ENCODE measurements at regions not wholly inside any gene's neighbourhood (a gene's known extent, or its start where the extent isn't known, plus 50 kb on each side); places are given as distances from the start of the nearest gene placed in this dataset.

- H3K4me3 ChIP-seq (ENCODE audit: low read length in 2 of 2): no peak overlapping the region
- ATAC-seq (ENCODE audit: low FRiP score) (no peak), DNase-seq (no peak)
- WGBS, 2 donors: 77 to 96% methylated on average over 5 of the region's 5 CpGs
- H3K27ac ChIP-seq (ENCODE audit: low read depth in 1 of 2, low read length in 2 of 2): no peak overlapping the region
- no peaks in the 10 kb centered on the region for H3K4me1 ChIP-seq (ENCODE audit: control insufficient read depth in 1 of 2, insufficient read depth in 2 of 2, low read length in 2 of 2)
- H3K36me3 ChIP-seq (ENCODE audit: control insufficient read depth in 1 of 2, insufficient read depth in 2 of 2, low read length in 1 of 2): no peaks in the 10 kb centered on the region
- H3K9me3 ChIP-seq (ENCODE audit: control insufficient read depth, low read length): no peaks in the 10 kb centered on the region
- intact Hi-C loops (cut with DNase I): no loop called here
- H3K27me3 ChIP-seq (ENCODE audit: control insufficient read depth in 1 of 2, insufficient read depth in 2 of 2, low read length in 1 of 2): no peaks in the 10 kb centered on the region
Observed at GRCh38 chr12:43154498-43155045, 397.4 kb downstream of the ADAMTS20 start.

- Histone ChIP-seq H3K4me1 (ENCODE audit: control insufficient read depth in 1 of 2, insufficient read depth in 2 of 2, low read length in 2 of 2) (no peaks in the 10 kb centered on the region), H3K4me3 (ENCODE audit: low read length in 2 of 2) (no peak overlapping the region), H3K27me3 (ENCODE audit: control insufficient read depth in 1 of 2, insufficient read depth in 2 of 2, low read length in 1 of 2) (no peaks in the 10 kb centered on the region), H3K9me3 (ENCODE audit: control insufficient read depth, low read length) (peaks cover 1% of the 10 kb centered on the region), H3K36me3 (ENCODE audit: control insufficient read depth in 1 of 2, insufficient read depth in 2 of 2, low read length in 1 of 2) (no peaks in the 10 kb centered on the region), H3K27ac (ENCODE audit: low read depth in 1 of 2, low read length in 2 of 2) (no peak overlapping the region)
- WGBS, 2 donors: 75 to 76% methylated on average over 4 of the region's 4 CpGs
- ATAC-seq (ENCODE audit: low FRiP score) (no peak), DNase-seq (no peak)
- intact Hi-C loops (cut with DNase I): no loop called here
Observed at GRCh38 chr12:43151441-43151981, 400.5 kb downstream of the ADAMTS20 start.

GRCh38 chr12:43148691-43149090, 403.3 kb downstream of the ADAMTS20 start:
- DNase-seq (no peak), ATAC-seq (ENCODE audit: low FRiP score) (no peak)
- intact Hi-C loops (cut with DNase I): no loop called here
- H3K27me3 ChIP-seq (ENCODE audit: control insufficient read depth in 1 of 2, insufficient read depth in 2 of 2, low read length in 1 of 2): no peaks in the 10 kb centered on the region
- no peaks in the 10 kb centered on the region for H3K36me3 ChIP-seq (ENCODE audit: control insufficient read depth in 1 of 2, insufficient read depth in 2 of 2, low read length in 1 of 2)
- no peak overlapping the region for H3K4me3 ChIP-seq (ENCODE audit: low read length in 2 of 2)
- no peak overlapping the region for H3K27ac ChIP-seq (ENCODE audit: low read depth in 1 of 2, low read length in 2 of 2)
- no peaks in the 10 kb centered on the region for H3K4me1 ChIP-seq (ENCODE audit: control insufficient read depth in 1 of 2, insufficient read depth in 2 of 2, low read length in 2 of 2)
- H3K9me3 ChIP-seq (ENCODE audit: control insufficient read depth, low read length): peaks cover 1% of the 10 kb centered on the region
- 88 to 92% methylated on average over 2 of the region's 2 CpGs for WGBS, 2 donors

- Histone ChIP-seq H3K4me3 (ENCODE audit: low read length in 2 of 2) (no peak overlapping the region), H3K27ac (ENCODE audit: low read depth in 1 of 2, low read length in 2 of 2) (no peak overlapping the region), H3K9me3 (ENCODE audit: control insufficient read depth, low read length) (peaks cover 1% of the 10 kb centered on the region), H3K27me3 (ENCODE audit: control insufficient read depth in 1 of 2, insufficient read depth in 2 of 2, low read length in 1 of 2) (no peaks in the 10 kb centered on the region), H3K36me3 (ENCODE audit: control insufficient read depth in 1 of 2, insufficient read depth in 2 of 2, low read length in 1 of 2) (no peaks in the 10 kb centered on the region), H3K4me1 (ENCODE audit: control insufficient read depth in 1 of 2, insufficient read depth in 2 of 2, low read length in 2 of 2) (no peaks in the 10 kb centered on the region)
- 86 to 92% methylated on average over 1 of the region's 1 CpG for WGBS, 2 donors
- intact Hi-C loops (cut with DNase I): no loop called here
- no peak for DNase-seq
- ATAC-seq (ENCODE audit: low FRiP score): no peak
Observed at GRCh38 chr12:43147878-43148277, 404.1 kb downstream of the ADAMTS20 start.

GRCh38 chr12:43145481-43145880, 406.5 kb downstream of the ADAMTS20 start:
- DNase-seq (no peak), ATAC-seq (ENCODE audit: low FRiP score) (no peak)
- Histone ChIP-seq H3K27ac (ENCODE audit: low read depth in 1 of 2, low read length in 2 of 2) (no peak overlapping the region), H3K9me3 (ENCODE audit: control insufficient read depth, low read length) (peaks cover 1% of the 10 kb centered on the region), H3K4me1 (ENCODE audit: control insufficient read depth in 1 of 2, insufficient read depth in 2 of 2, low read length in 2 of 2) (no peaks in the 10 kb centered on the region), H3K36me3 (ENCODE audit: control insufficient read depth in 1 of 2, insufficient read depth in 2 of 2, low read length in 1 of 2) (no peaks in the 10 kb centered on the region), H3K4me3 (ENCODE audit: low read length in 2 of 2) (no peak overlapping the region), H3K27me3 (ENCODE audit: control insufficient read depth in 1 of 2, insufficient read depth in 2 of 2, low read length in 1 of 2) (no peaks in the 10 kb centered on the region)
- intact Hi-C loops (cut with DNase I): no loop called here
- WGBS, 2 donors: 4 to 12% methylated on average over 2 of the region's 2 CpGs

- intact Hi-C loops (cut with DNase I): no loop called here
Observed at GRCh38 chr12:43143278-43143677, 408.7 kb downstream of the ADAMTS20 start.

GRCh38 chr12:43132291-43132690, 419.7 kb downstream of the ADAMTS20 start:
- no peak for DNase-seq
- 6 to 20% methylated on average over 1 of the region's 1 CpG for WGBS, 2 donors

More at GRCh38 chr12:43143278-43143677, 408.7 kb downstream of the ADAMTS20 start:
- DNase-seq: no peak
- H3K36me3 ChIP-seq (ENCODE audit: control insufficient read depth in 1 of 2, insufficient read depth in 2 of 2, low read length in 1 of 2): no peaks in the 10 kb centered on the region
- no peak for ATAC-seq (ENCODE audit: low FRiP score)
- H3K27ac ChIP-seq (ENCODE audit: low read depth in 1 of 2, low read length in 2 of 2): no peak overlapping the region
- H3K4me1 ChIP-seq (ENCODE audit: control insufficient read depth in 1 of 2, insufficient read depth in 2 of 2, low read length in 2 of 2): no peaks in the 10 kb centered on the region
- peaks cover 1% of the 10 kb centered on the region for H3K9me3 ChIP-seq (ENCODE audit: control insufficient read depth, low read length)
- H3K27me3 ChIP-seq (ENCODE audit: control insufficient read depth in 1 of 2, insufficient read depth in 2 of 2, low read length in 1 of 2): no peaks in the 10 kb centered on the region
- H3K4me3 ChIP-seq (ENCODE audit: low read length in 2 of 2): no peak overlapping the region

GRCh38 chr12:43131301-43131700, 420.7 kb downstream of the ADAMTS20 start:
- ATAC-seq (ENCODE audit: low FRiP score): no peak
- DNase-seq: no peak
- Histone ChIP-seq H3K27me3 (ENCODE audit: control insufficient read depth in 1 of 2, insufficient read depth in 2 of 2, low read length in 1 of 2) (no peaks in the 10 kb centered on the region), H3K4me3 (ENCODE audit: low read length in 2 of 2) (no peak overlapping the region), H3K9me3 (ENCODE audit: control insufficient read depth, low read length) (peaks cover 1% of the 10 kb centered on the region), H3K36me3 (ENCODE audit: control insufficient read depth in 1 of 2, insufficient read depth in 2 of 2, low read length in 1 of 2) (no peaks in the 10 kb centered on the region), H3K27ac (ENCODE audit: low read depth in 1 of 2, low read length in 2 of 2) (no peak overlapping the region), H3K4me1 (ENCODE audit: control insufficient read depth in 1 of 2, insufficient read depth in 2 of 2, low read length in 2 of 2) (peaks cover 0 to 2% of the 10 kb centered on the region in 2 donors)
- WGBS, 2 donors: 97 to 99% methylated on average over 1 of the region's 1 CpG
- intact Hi-C loops (cut with DNase I): no loop called here

More at GRCh38 chr12:43132291-43132690, 419.7 kb downstream of the ADAMTS20 start:
- intact Hi-C loops (cut with DNase I): no loop called here
- no peak for ATAC-seq (ENCODE audit: low FRiP score)
- Histone ChIP-seq H3K9me3 (ENCODE audit: control insufficient read depth, low read length) (peaks cover 1% of the 10 kb centered on the region), H3K27me3 (ENCODE audit: control insufficient read depth in 1 of 2, insufficient read depth in 2 of 2, low read length in 1 of 2) (no peaks in the 10 kb centered on the region), H3K4me1 (ENCODE audit: control insufficient read depth in 1 of 2, insufficient read depth in 2 of 2, low read length in 2 of 2) (peaks cover 0 to 2% of the 10 kb centered on the region in 2 donors), H3K4me3 (ENCODE audit: low read length in 2 of 2) (no peak overlapping the region), H3K36me3 (ENCODE audit: control insufficient read depth in 1 of 2, insufficient read depth in 2 of 2, low read length in 1 of 2) (no peaks in the 10 kb centered on the region), H3K27ac (ENCODE audit: low read depth in 1 of 2, low read length in 2 of 2) (no peak overlapping the region)

GRCh38 chr12:43127886-43128549, 424.0 kb downstream of the ADAMTS20 start:
- Histone ChIP-seq H3K36me3 (ENCODE audit: control insufficient read depth in 1 of 2, insufficient read depth in 2 of 2, low read length in 1 of 2) (no peaks in the 10 kb centered on the region), H3K4me3 (ENCODE audit: low read length in 2 of 2) (no peak overlapping the region), H3K4me1 (ENCODE audit: control insufficient read depth in 1 of 2, insufficient read depth in 2 of 2, low read length in 2 of 2) (peaks cover 0 to 2% of the 10 kb centered on the region in 2 donors), H3K9me3 (ENCODE audit: control insufficient read depth, low read length) (no peaks in the 10 kb centered on the region), H3K27ac (ENCODE audit: low read depth in 1 of 2, low read length in 2 of 2) (no peak overlapping the region), H3K27me3 (ENCODE audit: control insufficient read depth in 1 of 2, insufficient read depth in 2 of 2, low read length in 1 of 2) (no peaks in the 10 kb centered on the region)
- intact Hi-C loops (cut with DNase I): no loop called here
- ATAC-seq (ENCODE audit: low FRiP score): no peak
- WGBS, 2 donors: 96 to 97% methylated on average over 3 of the region's 3 CpGs
- DNase-seq: no peak
